H1 (cell line): ENCODE measurements at regions not wholly inside any gene's neighbourhood (a gene's known extent, or its start where the extent isn't known, plus 50 kb on each side); places are given as distances from the start of the nearest gene placed in this dataset.

Experiments
- CTCF ChIA-PET: fragments of 300-600 bp; sonication (Branson Sonifier 250); formaldehyde crosslinking; loops from one replicate; lab custom pipeline; 2021; ENCODE audit not compliant: partially characterized antibody; lab: Charles Lee
- POLR2A ChIA-PET: fragments of 300-600 bp; sonication (Branson Sonifier 250); formaldehyde crosslinking; loops from one replicate; lab custom pipeline; 2021; ENCODE audit warnings: inconsistent platforms; ENCODE audit not compliant: partially characterized antibody; lab: Charles Lee
- DNase-seq, 2 experiments: peaks; one replicate each; pipeline versions ENCODE4 v3.0.0 to v3.0.0-alpha.2; 2010 to 2022; ENCODE audit warnings: low spot score in 2 of 2, low read depth in 1 of 2, mixed read lengths in 1 of 2
- FAIRE-seq: peaks from 2 replicates; lab custom pipeline; 2011; peaks lifted over from hg19 to GRCh38; lab: Jason Lieb, UNC
- H2AFZ ChIP-seq: 2 replicates; pipeline ENCODE4 v1.8.1; 2012; ENCODE audit warnings: low read length, inconsistent platforms
- H2AK5ac ChIP-seq: 2 replicates; pipeline ENCODE4 v1.6.1; 2013; ENCODE audit warnings: low read depth, low read length
- H2BK120ac ChIP-seq: replicated peaks from 2 replicates; pipeline ENCODE3; 2013; ENCODE audit warnings: low read depth, low read length, inconsistent platforms
- H2BK12ac ChIP-seq: 2 replicates; pipeline ENCODE4 v1.6.1; 2013; ENCODE audit warnings: low read depth, low read length
- H2BK15ac ChIP-seq: 2 replicates; pipeline ENCODE4 v1.6.1; 2013; ENCODE audit warnings: low read length
- H2BK20ac ChIP-seq: 2 replicates; pipeline ENCODE4 v1.6.1; 2013; ENCODE audit warnings: low read length
- H2BK5ac ChIP-seq: 2 replicates; pipeline ENCODE4 v1.6.1; 2013; ENCODE audit warnings: low read depth, low read length
- H3K14ac ChIP-seq: 2 replicates; pipeline ENCODE4 v1.6.1; 2013; ENCODE audit warnings: inconsistent platforms; ENCODE audit not compliant: insufficient read length
- H3K18ac ChIP-seq: 2 replicates; pipeline ENCODE4 v1.6.1; 2013; ENCODE audit warnings: low read length; ENCODE audit errors: extremely low read depth
- H3K23ac ChIP-seq: 2 replicates; pipeline ENCODE4 v1.6.1; 2013; ENCODE audit warnings: inconsistent platforms; ENCODE audit not compliant: insufficient read length
- H3K23me2 ChIP-seq: 2 replicates; pipeline ENCODE4 v1.6.1; 2013; ENCODE audit warnings: low read depth, low read length
- H3K27ac ChIP-seq: 2 replicates; pipeline ENCODE4 v1.6.1; 2011; ENCODE audit warnings: low read depth, low read length, inconsistent platforms
- H3K27me3 ChIP-seq, 4 experiments: replicated peaks in 1 of 4; 1 replicate in 1 of 4; 2 replicates in 3 of 4; pipeline versions ENCODE4 v1.6.1 to v1.8.1; 2011 to 2013; ENCODE audit warnings: low read length in 3 of 4, mild to moderate bottlenecking in 3 of 4, inconsistent platforms in 2 of 4, mixed read lengths in 2 of 4, moderate library complexity in 1 of 4; ENCODE audit not compliant: control insufficient read depth in 3 of 4, insufficient read depth in 3 of 4; ENCODE audit errors: extremely low read depth in 1 of 4
- H3K36me3 ChIP-seq, 4 experiments: 2 replicates each; pipeline versions ENCODE4 v1.6.1 to v1.8.1; 2011 to 2013; ENCODE audit warnings: mild to moderate bottlenecking in 4 of 4, low read length in 3 of 4, moderate library complexity in 2 of 4, control low read depth in 1 of 4, inconsistent platforms in 1 of 4; ENCODE audit not compliant: insufficient read depth in 4 of 4, control insufficient read depth in 2 of 4
- H3K4ac ChIP-seq: replicated peaks from 2 replicates; pipeline ENCODE3; 2013; ENCODE audit warnings: low read length, low read depth, mixed read lengths, inconsistent platforms; ENCODE audit not compliant: insufficient read length
- H3K4me1 ChIP-seq, 4 experiments: replicated peaks in 1 of 4; 1 replicate in 1 of 4; 2 replicates in 3 of 4; pipeline versions ENCODE4 v1.6.1 to v1.8.1; 2011 to 2013; ENCODE audit warnings: low read length in 3 of 4, inconsistent platforms in 2 of 4, mixed read lengths in 1 of 4; ENCODE audit not compliant: insufficient read depth in 4 of 4, control insufficient read depth in 3 of 4
- H3K4me2 ChIP-seq, 2 experiments: 2 replicates each; pipeline versions ENCODE4 v1.6.1 to v1.8.1; 2011 to 2013; ENCODE audit warnings: low read depth in 2 of 2, low read length in 2 of 2, control low read depth in 1 of 2, inconsistent platforms in 1 of 2, mild to moderate bottlenecking in 1 of 2; ENCODE audit not compliant: insufficient read depth in 1 of 2
- H3K4me3 ChIP-seq, 4 experiments: fragments of 200-600, 300-600 bp in 1 of 4; sonication (generic), shearing (Covaris generic), sonication (Bioruptor Twin) in 1 of 4; 2 replicates each; pipeline versions ENCODE4 v1.5.1 to v1.8.1; 2011 to 2016; ENCODE audit warnings: low read length in 4 of 4, low read depth in 3 of 4, control low read depth in 2 of 4, inconsistent platforms in 2 of 4, mild to moderate bottlenecking in 2 of 4, mixed read lengths in 1 of 4, moderate library complexity in 1 of 4; ENCODE audit not compliant: insufficient read depth in 2 of 4; ENCODE audit errors: extremely low read depth in 1 of 4
- H3K56ac ChIP-seq: replicated peaks from 2 replicates; pipeline ENCODE3; 2013; ENCODE audit warnings: low read depth, mild to moderate bottlenecking, mixed read lengths, low read length, inconsistent platforms; ENCODE audit not compliant: insufficient read length
- H3K79me1 ChIP-seq: 2 replicates; pipeline ENCODE4 v1.6.1; 2013; ENCODE audit warnings: low read depth, low read length, control low read depth
- H3K79me2 ChIP-seq, 2 experiments: 2 replicates each; pipeline versions ENCODE4 v1.6.1 to v1.8.1; 2012 to 2013; ENCODE audit warnings: low read length in 2 of 2, mild to moderate bottlenecking in 2 of 2, inconsistent platforms in 1 of 2; ENCODE audit not compliant: insufficient read depth in 2 of 2, control insufficient read depth in 1 of 2
- H3K9ac ChIP-seq, 4 experiments: replicated peaks in 1 of 4; 1 replicate in 1 of 4; 2 replicates in 3 of 4; pipeline versions ENCODE4 v1.6.1 to v1.8.1; 2011 to 2013; ENCODE audit warnings: low read depth in 3 of 4, low read length in 3 of 4, control low read depth in 2 of 4, mild to moderate bottlenecking in 2 of 4, moderate library complexity in 2 of 4, inconsistent platforms in 1 of 4; ENCODE audit errors: extremely low read depth in 1 of 4
- H3K9me3 ChIP-seq, 2 experiments: 2 replicates each; pipeline versions ENCODE4 v1.6.1 to v1.8.1; 2012 to 2013; ENCODE audit warnings: mild to moderate bottlenecking in 2 of 2, moderate library complexity in 2 of 2, control low read depth in 1 of 2, inconsistent platforms in 1 of 2, low read depth in 1 of 2, low read length in 1 of 2, mixed read lengths in 1 of 2; ENCODE audit not compliant: insufficient read depth in 2 of 2
- H4K20me1 ChIP-seq, 2 experiments: replicated peaks in 1 of 2; 2 replicates each; pipeline versions ENCODE3 to v1.8.1; 2011 to 2013; ENCODE audit warnings: inconsistent platforms in 2 of 2, low read length in 2 of 2, mild to moderate bottlenecking in 1 of 2; ENCODE audit not compliant: insufficient read depth in 2 of 2, control insufficient read depth in 1 of 2
- H4K5ac ChIP-seq: 2 replicates; pipeline ENCODE4 v1.6.1; 2013; ENCODE audit warnings: low read length, low read depth, mixed read lengths, inconsistent platforms; ENCODE audit not compliant: insufficient read length
- H4K8ac ChIP-seq: 2 replicates; pipeline ENCODE4 v1.8.0; 2013; ENCODE audit warnings: mild to moderate bottlenecking, moderate library complexity, low read length, inconsistent platforms; ENCODE audit not compliant: insufficient read depth; ENCODE audit errors: extremely low read depth
- H4K91ac ChIP-seq: replicated peaks from 2 replicates; pipeline ENCODE3; 2013; ENCODE audit warnings: low read length, mixed read lengths, inconsistent platforms; ENCODE audit not compliant: insufficient read length
- ASH2L ChIP-seq: fragments of 200-600, 300-600 bp; sonication (generic); IDR thresholded peaks from one replicate; pipeline ENCODE4 v1.7.1; 2017; ENCODE audit warnings: low read length
- CTCF ChIP-seq, 3 experiments: IDR thresholded peaks; 1 replicate in 2 of 3; 2 replicates in 1 of 3; pipeline versions ENCODE4 v1.5.1 to v1.6.1; 2011; ENCODE audit warnings: low read length in 3 of 3, mild to moderate bottlenecking in 3 of 3, inconsistent platforms in 2 of 3, low read depth in 1 of 3, moderate library complexity in 1 of 3; ENCODE audit not compliant: insufficient read depth in 1 of 3; ENCODE audit errors: control extremely low read depth in 1 of 3
- E2F6 ChIP-seq: IDR thresholded peaks from 2 replicates; pipeline ENCODE4 v1.6.1; 2012; ENCODE audit warnings: inconsistent platforms
- EGR1 ChIP-seq: IDR thresholded peaks from 2 replicates; pipeline ENCODE4 v1.6.1; 2011; ENCODE audit warnings: low read depth, low read length, borderline replicate concordance
- EP300 ChIP-seq, 2 experiments: IDR thresholded peaks; 1 replicate in 1 of 2; 2 replicates in 1 of 2; pipeline ENCODE4 v1.6.1; 2011 to 2012; ENCODE audit warnings: low read depth in 2 of 2, low read length in 2 of 2, mild to moderate bottlenecking in 2 of 2, borderline replicate concordance in 1 of 2, inconsistent platforms in 1 of 2, moderate library complexity in 1 of 2
- EZH2 ChIP-seq: fragments of 200-600 bp; sonication (generic); IDR thresholded peaks from 2 replicates; pipeline ENCODE4 v1.7.1; 2012; ENCODE audit warnings: low read depth, mild to moderate bottlenecking, moderate library complexity, low read length, inconsistent platforms; ENCODE audit not compliant: severe bottlenecking
- HDAC2 ChIP-seq, 2 experiments: fragments of 300-600 bp in 1 of 2; sonication (generic) in 1 of 2; IDR thresholded peaks; 2 replicates each; pipeline ENCODE4 v1.6.1; 2011 to 2012; ENCODE audit warnings: low read depth in 2 of 2, low read length in 2 of 2, mild to moderate bottlenecking in 2 of 2, moderate library complexity in 2 of 2, borderline replicate concordance in 1 of 2, inconsistent platforms in 1 of 2
- POU5F1 ChIP-seq: IDR thresholded peaks from 2 replicates; pipeline ENCODE4 v1.6.1; 2011; ENCODE audit warnings: low read depth, mild to moderate bottlenecking, low read length, moderate library complexity
- TAF1 ChIP-seq: IDR thresholded peaks from 2 replicates; pipeline ENCODE4 v1.6.1; 2011; ENCODE audit warnings: mild to moderate bottlenecking, low read depth, low read length
- TBP ChIP-seq: IDR thresholded peaks from 2 replicates; pipeline ENCODE4 v1.6.1; 2011; ENCODE audit warnings: low read depth, low read length, improper control_type of control experiment
- TCF12 ChIP-seq: IDR thresholded peaks from 2 replicates; pipeline ENCODE4 v1.6.1; 2011; ENCODE audit warnings: low read depth, mild to moderate bottlenecking, low read length
- WGBS, 2 experiments: shearing (Covaris generic) in 1 of 2; methylation state at CpG; one replicate each; pipeline versions ENCODE4 v1.1.6 to v1.1.7; 2013 to 2015; ENCODE audit warnings: low lambda C conversion rate in 2 of 2, mixed read lengths in 2 of 2, inconsistent platforms in 1 of 2, low coverage in 1 of 2, missing lambda C conversion rate in 1 of 2; ENCODE audit not compliant: insufficient replicate concordance in 2 of 2, insufficient coverage in 1 of 2, insufficient read length in 1 of 2; ENCODE audit errors: extremely low coverage in 1 of 2, missing lambda C conversion rate in 1 of 2; 5-methylcytosine and 5-hydroxymethylcytosine counted together

- Histone ChIP-seq H4K5ac (no peak overlapping the region), H2BK12ac (no peak overlapping the region), H3K9ac (no peak overlapping the region), H3K4me3 (no peak overlapping the region), H4K8ac (no peak overlapping the region), H3K79me1 (no peaks in the 10 kb centered on the region), H3K9me3 (no peaks in the 10 kb centered on the region), H3K36me3 (no peaks in the 10 kb centered on the region), H2BK15ac (no peak overlapping the region), H3K4me1 (no peaks in the 10 kb centered on the region), H4K91ac (no peak overlapping the region), H2BK120ac (no peak overlapping the region), H2AK5ac (no peak overlapping the region), H3K4ac (no peak overlapping the region), H2BK5ac (no peak overlapping the region), H3K27me3 (no peaks in the 10 kb centered on the region; a peak in 1 of 7 replicates), H3K4me2 (no peak overlapping the region), H3K14ac (no peak overlapping the region), H3K56ac (no peak overlapping the region), H4K20me1 (peaks cover 0 to 3% of the 10 kb centered on the region in 2 experiments), H3K27ac (no peak overlapping the region), H2BK20ac (no peak overlapping the region), H2AFZ (no peak overlapping the region), H3K23me2 (peaks cover 9% of the 10 kb centered on the region; the same call in 1 of the 2 replicates), H3K18ac (no peak overlapping the region), H3K23ac (no peak overlapping the region), H3K79me2 (no peaks in the 10 kb centered on the region)
- FAIRE-seq: no peak
- ChIA-PET CTCF (interaction anchor here (1.5 kb wide), 1 partner anchor 24 kb away, joined by 8 read pairs; no protein-coding TSS in a partner anchor), POLR2A (no interaction called here)
- WGBS, 2 experiments: 90% methylated on average over 9 of the region's 12 CpGs; no CpG with 5 or more reads in 1 of the 2 experiments
- DNase-seq: peak in 1 of 2 experiments; percentile 33
- TF ChIP-seq TAF1 (no peak), EP300 (IDR thresholded peaks at IDR 0.05; ENCODE audit: borderline replicate concordance in 1 of 2, low read depth in 2 of 2, low read length in 2 of 2) (no peak), EZH2 (no peak), TCF12 (no peak), TBP (no peak), ASH2L (no peak), POU5F1 (no peak), HDAC2 (IDR thresholded peaks at IDR 0.05; ENCODE audit: borderline replicate concordance in 1 of 2, low read depth in 2 of 2, low read length in 2 of 2) (no peak), E2F6 (no peak), CTCF (IDR thresholded peaks at IDR 0.05; ENCODE audit: control extremely low read depth in 1 of 3, insufficient read depth in 1 of 3, low read depth in 1 of 3, low read length in 3 of 3) (no peak), EGR1 (no peak)
These were observed 172.9 kb upstream of the PPP1R26 start for GRCh38 chr9:135306699-135307098.
